ENCODE measurements at regions not wholly inside any gene's neighbourhood (a gene's known extent, or its start where the extent isn't known, plus 50 kb on each side); places are given as distances from the start of the nearest gene placed in this dataset.
"Not testable (repeated sequence)": the region's sequence is repeated elsewhere in the genome, so short reads cannot be mapped to it uniquely, and the experiment has no call there.

DNA sequence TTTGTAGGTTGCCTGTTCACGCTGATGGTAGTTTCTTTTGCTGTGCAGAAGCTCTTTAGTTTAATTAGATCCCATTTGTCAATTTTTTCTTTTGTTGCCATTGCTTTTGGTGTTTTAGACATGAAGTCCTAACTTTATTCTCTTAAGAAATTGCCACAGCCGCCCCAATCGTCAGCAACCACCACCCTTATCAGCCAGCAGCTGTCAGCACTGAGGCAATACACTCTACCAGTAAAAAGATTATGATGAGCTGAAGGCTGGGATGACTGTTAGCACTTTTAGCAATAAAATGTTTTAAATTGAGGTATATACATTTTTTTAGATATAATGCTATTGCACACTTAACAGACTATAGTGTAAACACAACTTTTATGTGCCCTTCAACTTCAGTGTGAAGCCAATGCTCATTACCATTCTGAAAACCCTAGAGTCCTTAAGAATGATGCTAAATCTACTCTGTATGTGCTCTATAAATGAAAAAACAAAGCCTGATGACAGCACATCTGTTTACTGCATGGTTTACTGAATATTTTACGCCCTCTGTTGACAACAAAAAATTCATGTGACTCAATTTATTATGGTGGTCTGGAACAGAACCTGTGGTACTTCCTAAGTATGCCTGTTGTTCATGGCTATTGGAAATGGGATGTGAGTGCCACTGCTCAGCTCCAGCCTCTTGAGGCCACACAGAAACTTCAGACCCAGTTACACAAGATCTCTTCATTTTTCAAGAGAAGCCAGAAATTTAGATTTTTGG lies 197.4 kb downstream of the DUSP6 start:
- no peak for DNase-seq (ENCODE audit: low read depth)

DNA sequence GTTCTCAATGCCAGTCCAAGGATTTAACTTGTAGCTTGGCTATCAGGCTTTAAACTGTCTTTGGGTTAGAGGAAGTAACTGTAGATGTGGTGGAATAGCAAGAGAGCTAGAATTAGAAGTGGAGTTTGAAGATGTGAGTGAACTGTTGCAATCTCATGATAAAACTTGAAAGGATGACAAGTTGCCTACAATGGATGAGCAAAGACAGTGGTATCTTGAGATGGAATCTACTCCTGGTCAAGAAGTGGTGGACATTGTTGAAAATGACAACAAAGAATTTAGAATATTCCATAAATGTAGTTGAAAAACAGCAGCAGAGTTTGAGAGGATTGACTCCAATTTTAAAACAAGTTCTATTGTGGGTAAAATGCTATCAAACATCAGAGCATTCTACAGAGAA lies 199.0 kb downstream of the DUSP6 start:
- no peak for DNase-seq (ENCODE audit: low read depth)

DNA sequence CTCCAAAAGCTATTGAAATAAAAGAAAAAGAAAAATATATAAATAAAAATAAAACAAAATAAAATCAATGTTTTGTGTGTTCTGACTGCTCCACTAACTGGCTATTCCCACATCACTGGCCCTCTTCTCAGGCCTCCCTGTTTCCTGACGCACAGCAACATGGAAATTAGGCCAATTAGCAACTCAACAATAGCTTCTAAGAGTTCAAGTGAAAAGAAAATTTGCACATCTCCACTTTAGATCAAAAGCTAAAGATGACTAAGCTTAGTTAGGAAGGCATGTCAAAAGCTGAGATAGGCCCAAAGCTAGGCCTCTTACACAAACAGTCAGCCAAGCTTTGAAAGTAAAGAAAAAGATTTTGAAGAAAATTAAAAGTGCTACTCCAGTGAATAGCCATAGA lies 200.8 kb downstream of the DUSP6 start:
- DNase-seq (ENCODE audit: low read depth), result no peak

DNA sequence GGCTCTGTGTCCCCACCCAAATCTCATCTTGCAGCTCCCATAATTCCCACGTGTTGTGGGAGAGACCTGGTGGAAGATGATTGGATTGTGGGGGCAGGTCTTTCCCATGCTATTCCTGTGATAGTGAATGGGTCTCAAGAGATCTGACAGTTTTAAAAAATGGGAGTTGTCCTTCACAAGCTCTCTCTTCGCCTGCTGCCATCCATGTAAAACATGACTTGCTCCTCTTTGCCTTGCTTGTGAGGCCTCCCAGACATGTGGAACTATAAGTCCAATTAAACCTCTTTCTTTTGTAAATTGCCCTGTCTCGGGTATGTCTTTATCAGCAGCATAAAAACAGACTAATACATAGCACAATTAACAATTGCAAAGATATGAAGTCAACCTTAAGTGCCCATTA lies 201.5 kb downstream of the DUSP6 start:
- not testable (repeated sequence) for DNase-seq (ENCODE audit: low read depth)

DNA sequence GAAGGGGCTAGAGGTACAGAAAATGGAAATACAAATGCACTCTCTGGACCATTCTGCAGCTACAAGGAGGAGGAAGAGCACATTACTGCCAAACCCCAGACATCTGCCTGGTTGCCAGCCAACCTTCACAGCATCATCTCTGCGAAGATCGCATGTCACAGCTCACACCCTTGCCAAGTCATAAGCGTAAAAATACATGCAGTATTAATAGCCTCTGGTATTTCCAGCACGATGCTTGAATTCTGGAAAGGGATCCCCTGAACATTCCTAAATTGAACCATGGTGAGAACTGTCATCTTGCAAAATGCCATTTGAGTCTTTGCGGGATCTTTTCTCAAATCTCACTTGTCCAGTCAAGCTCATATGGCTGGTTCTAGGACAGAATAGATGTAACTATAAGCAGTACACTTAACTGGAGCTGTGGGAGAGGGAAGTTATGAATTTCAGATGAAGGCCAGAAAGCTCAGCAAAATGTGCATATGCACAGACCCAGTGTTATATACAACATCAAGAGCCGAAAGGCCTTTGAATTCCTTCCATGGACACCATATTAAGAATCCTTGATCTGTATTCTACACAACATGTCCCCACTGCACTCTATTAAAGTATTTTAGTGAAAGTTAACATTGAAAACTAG lies 211.6 kb downstream of the DUSP6 start:
- no peak for DNase-seq (ENCODE audit: low read depth)

DNA sequence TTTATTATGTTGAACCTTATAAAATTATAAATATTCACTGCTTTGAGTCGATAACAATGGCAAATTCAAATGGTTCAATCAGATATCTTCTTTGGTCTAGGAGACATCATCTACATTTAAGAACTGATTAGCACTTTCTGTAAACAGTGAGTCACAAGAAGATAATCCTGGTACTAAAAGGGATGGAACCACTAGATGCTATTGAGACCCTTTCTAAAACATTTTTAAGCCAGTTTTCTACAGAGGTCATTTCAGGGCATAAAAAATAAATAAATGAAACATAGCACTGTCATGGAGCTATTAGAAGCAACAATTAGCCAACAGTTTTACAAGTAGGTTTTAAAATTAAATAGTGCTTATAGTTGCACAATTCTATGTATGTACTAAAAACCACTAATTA lies 212.2 kb downstream of the DUSP6 start:
- no peak for DNase-seq (ENCODE audit: low read depth)

DNA sequence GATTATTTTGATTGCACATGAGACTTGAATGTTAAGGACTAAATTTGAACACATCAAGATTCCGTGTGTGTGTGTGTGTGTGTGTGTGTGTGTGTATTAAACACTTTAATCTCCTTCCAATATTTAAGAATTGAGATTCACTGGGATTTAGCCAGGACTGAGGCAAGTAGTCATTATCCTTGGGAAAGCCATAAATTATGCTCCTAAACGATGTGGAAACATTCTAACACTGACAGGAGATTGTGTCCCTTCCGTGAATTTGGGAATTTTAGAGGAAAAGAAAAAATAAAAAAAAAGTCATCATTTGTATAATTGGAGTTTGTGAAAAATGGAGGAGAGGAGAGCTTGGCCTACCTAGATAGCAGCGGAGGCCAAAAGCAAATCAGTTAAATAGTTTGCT lies 212.9 kb downstream of the DUSP6 start:
- no peak for DNase-seq (ENCODE audit: low read depth)

DNA sequence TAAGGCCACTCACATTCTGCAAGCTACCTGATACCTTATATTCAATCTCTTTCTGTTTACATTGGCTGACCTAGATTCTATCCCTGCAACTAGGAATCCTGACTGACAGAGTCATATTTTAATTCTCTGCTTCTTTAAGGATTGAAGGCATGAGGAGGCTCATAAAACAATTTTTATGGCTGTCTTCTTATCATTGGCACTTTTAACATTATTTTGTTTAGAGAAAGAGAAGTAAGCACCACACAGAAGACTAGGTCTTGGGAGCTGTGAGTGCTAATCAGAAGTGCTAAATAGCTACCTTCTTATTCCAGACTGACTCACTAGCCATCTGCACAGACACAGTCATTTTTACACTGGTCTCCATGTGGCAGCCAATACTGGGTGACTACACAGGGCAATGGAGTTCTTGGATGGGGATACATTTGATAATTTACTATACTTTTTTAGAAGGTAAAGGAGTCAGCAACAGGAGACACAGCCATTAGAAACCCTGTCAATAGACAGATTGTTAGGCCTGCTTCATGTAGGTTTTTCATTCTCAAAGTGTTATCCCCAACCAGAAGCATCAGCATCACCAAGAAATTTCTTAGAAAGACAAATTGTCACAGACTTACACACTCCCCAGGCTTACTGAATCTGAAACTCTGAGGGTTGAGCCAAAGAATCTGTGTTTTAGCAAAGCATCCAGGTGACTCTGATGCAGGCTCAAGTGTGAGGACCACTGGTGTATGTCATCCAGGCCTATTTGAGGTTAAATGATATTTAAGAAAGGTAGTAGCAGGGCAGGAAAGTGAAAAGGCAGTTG lies 214.1 kb downstream of the DUSP6 start:
- no peak for DNase-seq (ENCODE audit: low read depth)

DNA sequence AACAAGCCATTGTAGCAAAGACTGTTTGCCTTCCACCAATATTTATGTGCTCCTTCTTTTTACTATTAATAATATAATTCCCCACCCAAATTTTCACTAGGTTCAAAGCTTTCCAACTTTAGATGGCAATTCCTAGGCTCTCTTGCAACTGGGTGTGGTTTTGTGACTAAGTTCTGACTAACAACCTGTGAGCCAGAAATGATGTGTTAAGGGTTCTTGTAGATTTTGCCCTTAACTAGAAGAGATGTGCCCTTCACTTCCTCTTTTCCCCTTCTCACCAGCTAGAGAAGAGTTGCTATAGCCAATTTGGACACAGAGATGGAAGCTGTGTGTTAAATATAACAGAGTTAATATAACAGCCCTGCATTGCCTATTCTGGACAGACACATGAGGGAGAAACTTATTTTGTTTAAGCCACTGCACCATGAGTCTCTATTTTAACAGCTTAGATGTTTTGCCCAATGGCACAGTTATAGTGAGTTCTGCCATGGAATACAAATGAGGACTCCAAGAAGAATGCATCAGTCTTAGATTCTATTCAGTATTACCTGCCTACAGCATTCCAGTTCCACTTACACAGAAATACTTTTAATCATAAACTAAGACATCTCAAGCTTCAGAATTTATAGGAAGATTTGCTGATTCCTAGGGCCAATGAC lies 216.2 kb downstream of the DUSP6 start:
- DNase-seq (ENCODE audit: low read depth), result no peak

DNA sequence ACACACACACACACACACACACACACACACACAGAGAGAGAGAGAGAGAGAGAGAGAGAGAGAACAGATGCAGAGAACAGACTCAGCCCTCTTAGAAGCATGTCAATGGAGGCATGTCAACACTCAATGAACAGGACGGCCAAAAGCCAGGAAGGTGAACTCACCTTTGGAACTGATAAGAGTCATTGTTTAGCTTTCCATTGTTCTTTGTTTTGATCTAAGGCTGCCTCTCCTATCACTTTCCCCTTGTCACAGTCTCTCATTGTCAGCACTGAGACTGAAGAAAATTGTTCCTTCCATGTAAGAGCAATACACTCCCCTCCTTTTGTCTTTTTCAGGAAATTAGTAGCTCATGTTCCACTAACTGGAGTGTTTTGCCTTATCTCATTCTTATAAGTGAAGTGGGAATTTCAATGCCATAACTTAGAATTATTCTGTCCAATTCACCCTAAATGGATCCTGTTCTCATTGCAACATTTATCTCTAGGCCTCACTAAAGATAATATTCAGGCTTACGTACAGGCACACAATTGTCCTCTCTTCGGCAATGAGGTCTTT lies 218.0 kb downstream of the DUSP6 start:
- no peak for DNase-seq (ENCODE audit: low read depth)

DNA sequence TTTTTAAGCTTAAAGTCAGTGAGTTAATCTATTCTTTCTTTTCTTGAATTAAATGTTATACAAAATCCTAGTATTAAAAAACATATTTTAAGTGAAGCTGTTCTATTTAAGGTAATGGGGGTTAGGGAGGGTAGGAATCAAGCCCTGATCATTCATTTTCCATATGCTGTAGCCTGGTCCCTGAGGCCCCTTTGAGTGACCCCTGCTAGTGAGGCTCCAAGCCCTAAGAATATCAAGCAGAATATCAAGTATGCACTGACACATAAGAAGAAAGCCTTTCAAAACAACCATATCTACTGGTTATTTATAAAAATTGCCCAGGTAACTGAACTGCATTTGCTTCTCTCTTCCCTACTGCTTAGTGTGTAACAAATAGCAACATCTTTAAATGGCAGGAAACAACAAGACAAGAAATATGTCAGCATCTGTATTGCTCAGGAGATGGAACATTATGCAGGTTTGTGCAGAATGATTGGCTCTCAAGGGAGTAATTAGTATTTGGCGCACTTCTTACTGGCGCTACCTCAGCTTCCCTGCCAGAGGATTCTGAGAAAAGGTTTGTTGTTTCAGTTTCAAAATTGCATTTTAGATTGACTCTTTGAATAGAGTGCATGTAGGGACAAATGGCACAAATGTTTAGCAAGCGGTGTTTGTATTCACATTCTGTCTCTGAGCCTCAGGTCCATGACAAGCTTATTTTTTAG lies 223.0 kb downstream of the DUSP6 start:
- no peak for DNase-seq (ENCODE audit: low read depth)

DNA sequence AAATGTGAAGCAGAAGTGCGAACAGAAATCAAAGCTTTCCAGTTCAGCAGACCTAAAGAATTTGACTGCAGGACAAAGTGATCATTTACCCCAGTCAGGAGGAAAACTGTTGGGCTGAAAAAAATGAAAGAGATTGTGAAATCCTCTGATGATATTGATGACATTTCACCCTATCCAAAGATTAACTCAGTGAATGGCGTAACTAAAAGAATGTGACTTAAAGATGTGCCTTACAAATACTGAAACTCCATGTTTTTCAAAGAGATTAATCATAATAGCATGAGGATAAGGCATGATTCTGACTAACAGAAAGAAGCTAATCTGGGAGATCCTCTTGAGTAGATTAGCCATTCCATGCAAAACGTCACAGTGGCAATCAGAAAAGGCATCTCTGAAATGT lies 225.6 kb downstream of the DUSP6 start:
- no peak for DNase-seq (ENCODE audit: low read depth)

DNA sequence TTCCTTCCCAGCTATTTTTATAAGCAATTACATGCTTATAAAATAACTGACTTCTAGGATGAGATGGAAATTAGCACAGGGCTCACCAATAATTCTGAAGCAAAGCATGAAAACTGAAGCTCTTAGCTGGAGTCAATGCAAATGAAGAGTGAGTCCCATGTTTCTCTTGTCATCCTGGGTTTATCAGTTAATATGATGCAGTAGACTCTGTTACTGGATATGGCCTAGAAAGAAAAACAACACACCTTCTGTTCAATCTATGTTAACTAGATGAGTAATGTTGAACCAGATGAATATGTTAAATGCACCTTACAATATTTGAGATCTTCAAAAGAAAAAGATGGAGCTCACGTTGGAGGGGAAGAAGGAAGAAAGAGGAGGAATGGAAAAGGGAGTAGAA lies 229.4 kb downstream of the DUSP6 start:
- DNase-seq (ENCODE audit: low read depth), result no peak

DNA sequence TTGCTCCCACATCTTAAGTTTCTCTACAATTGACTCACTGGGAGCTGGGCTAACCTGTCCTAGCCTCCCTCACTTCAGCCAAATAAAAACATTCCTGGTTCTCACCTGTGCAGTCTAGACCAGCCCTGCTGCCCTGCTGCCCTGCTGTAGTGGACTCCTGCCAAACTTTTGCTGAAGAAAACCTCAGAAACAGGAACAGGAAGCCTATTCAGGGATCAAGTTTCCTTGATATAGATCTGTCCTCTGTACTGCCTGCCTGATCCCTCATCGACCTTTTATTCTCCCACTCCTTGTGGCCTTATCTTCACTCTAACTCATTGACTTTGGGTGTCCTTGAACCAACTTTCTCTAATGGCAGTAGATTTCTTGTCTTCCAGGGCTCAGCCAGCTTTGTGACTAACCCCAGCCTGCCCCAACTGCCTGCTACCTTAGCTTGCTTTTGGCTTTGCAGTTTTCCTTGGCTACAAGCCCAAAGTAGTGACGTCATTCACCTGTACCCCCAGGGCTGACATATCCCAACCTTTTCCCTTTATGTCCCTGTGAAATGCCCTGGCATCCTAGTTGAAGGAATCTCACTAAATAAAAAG lies 234.8 kb downstream of the DUSP6 start:
- DNase-seq (ENCODE audit: low read depth), result no peak

DNA sequence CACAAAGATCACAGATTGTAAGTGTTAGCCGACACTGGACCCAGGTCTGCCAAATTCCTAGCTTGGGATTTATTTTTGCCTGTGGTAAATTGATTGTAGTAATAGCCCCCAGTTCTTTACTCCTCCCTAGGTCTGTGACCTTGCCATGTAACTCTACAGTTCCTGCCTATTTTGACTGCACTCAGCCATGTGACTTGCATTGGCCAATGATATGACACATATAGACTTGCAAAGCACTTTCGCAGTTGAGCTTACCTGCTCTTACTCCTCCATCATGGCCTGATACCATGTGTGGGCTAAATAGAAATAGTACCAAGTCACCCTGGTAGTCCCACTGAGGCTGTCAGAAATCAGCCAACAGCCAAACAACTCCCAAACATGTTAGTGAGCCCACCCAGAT lies 240.3 kb downstream of the DUSP6 start:
- no peak for DNase-seq (ENCODE audit: low read depth)

DNA sequence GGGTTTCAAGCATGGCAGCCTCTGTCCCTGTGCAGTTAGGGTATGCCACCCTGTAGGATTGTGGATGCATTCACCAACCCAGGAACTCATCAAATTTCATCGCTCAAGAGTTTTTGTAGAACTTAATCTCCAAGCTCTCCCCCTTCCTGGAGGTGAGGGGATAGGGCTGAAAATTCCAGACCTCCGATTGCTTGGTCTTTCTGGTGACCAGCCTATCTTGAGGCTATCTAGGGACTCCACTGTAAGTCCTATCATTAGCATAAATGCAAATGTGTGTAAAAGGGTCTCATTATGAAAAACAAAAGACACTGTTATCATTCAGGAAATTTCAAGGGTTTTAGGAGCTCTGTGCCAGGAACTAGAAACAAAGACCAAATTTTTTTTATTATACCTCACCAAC lies 244.0 kb downstream of the DUSP6 start:
- no peak for DNase-seq (ENCODE audit: low read depth)

DNA sequence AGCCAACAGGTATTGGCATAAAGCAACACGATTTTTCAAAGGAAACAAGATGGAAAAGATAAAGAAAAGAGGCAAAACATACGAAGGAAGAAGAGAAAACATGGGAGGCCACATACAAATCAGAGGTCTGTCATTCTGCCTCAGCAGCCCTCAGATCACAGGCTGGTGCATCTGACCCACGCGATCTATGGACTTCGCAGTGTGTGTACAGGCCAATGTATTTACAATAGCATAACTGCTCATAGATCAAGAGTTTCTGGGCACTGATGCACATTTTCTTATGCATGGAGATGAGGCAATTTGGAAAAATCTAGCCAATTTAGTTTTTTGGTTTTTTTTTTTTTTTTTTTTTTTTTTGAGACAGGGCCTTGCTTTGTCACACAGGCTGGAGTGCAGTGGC lies 245.4 kb downstream of the DUSP6 start:
- no peak for DNase-seq (ENCODE audit: low read depth)

DNA sequence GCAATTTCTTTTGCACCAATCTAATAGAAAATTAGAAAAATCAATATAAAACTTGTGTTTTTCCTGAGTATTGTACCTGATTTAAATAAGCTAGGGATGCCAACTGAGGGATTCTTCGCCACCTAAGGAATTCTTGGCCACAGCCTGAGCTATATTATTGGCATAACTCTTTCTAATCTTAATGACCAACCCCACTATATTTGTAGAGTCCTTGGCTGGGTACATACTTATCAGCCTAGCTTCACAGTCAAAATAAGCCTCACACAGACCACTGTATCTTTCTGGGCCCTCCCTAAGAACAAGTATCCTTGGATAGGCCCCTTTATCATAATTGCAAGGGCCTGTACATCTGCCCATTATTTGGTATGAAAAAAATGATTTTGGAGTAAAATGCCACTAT lies 247.1 kb downstream of the DUSP6 start:
- DNase-seq (ENCODE audit: low read depth), result no peak

DNA sequence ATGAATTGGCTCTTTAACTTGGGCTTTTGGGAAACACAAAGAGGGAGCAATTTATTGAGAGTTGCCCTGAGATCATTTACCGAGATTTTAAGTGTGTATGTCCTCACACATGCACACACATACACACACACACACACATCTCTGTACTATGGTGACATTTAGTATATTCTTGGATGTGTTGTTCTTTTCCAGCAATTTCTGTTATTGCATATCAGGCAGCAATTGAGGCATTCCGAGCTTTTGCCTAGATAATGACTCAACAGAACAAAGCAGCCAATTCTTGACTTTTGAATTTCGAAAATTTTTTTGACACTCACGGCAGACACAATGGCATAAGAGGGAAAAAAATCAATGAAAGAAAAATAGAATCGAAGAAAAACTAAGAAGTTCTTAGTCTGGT lies 248.5 kb downstream of the DUSP6 start:
- DNase-seq (ENCODE audit: low read depth), result no peak

DNA sequence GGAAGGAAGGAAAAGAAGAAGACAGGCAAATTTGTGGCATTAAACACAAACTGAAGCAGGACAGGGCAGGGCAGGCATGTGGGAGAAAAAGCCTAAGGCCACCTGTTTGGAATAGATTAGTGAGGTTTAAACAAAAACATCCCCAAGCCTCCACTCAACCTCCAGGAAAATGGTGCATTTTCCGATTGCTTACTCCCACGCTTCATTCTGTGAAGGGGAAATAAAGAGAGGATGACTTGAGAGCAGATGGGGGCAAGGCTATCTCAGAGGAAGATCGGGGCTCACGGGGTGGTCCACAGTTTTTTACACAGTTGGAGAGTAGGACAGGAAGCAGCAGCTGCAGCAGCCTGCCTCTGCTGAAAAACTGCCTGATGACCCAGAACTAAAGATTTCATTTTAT lies 250.9 kb downstream of the DUSP6 start:
- no peak for DNase-seq (ENCODE audit: low read depth)

DNA sequence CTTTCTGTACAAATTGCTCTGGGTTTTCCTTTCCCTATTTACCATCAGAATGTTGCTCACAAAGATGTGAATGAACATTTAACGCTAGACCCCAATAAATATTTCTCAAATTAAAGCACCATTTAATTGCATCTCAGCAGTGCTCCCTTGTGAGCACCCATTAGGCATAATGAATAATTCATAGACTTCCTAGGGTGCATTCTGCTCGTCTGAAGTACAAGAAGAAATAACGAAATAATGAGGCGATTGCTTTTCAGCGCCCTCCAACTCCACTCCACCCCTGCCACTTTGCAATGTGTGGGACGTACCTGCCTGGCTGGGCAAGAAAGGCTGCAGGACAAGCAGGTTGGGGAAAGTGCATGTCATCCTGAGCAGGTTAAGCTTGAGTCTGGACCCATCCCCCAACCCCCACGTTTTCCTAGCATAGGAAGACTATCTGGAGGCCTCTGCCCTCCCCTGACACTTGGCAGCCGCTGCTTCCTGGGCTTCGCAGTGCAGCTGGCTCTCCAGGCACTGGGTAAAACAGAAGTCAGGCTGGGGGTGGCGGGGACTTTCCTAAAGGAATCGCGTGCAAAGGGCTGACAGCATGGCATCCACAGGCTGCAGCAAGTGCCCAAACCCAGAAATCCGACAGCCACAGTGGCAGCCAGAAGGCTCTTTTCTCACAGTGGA lies 253.7 kb downstream of the DUSP6 start:
- no peak for DNase-seq (ENCODE audit: low read depth)
